GM20000 (cell line): ENCODE measurements at regions not wholly inside any gene's neighbourhood (a gene's known extent, or its start where the extent isn't known, plus 50 kb on each side); places are given as distances from the start of the nearest gene placed in this dataset.

ENCODE experiments used
- DNase-seq: peaks from one replicate; pipeline ENCODE4 v3.0.0; 2012; ENCODE audit warnings: low spot score
- CTCF ChIP-seq: IDR thresholded peaks from 2 replicates; pipeline ENCODE4 v1.5.1; 2012; ENCODE audit warnings: mild to moderate bottlenecking, control low read depth; ENCODE audit errors: extremely low read depth, missing control alignments

DNA sequence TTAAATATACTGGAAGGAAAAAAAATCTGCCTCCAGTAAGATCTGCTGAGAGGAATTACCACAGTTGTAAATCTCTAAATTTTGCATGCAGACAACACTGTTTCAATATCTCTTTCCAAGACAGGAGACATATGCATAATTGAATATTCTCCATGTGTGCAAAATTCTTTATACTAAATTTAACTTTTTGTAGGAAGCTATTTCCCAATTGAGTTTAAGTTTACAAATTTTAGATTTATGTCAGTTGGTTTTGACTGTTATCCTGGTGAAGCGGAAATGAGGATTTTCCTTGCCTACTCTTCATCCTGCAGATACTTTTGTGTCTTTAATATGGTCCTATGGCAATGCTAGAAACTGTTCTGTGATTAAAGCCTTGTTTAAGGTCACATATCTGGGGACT is 1352.9 kb downstream of the FSTL5 start:
- DNase-seq, result no peak

GRCh38 chr4:160811956-160812355 is 1351.8 kb downstream of the FSTL5 start:
- TF ChIP-seq CTCF, result no peak
- DNase-seq, result no peak

More for the DNA sequence above, 1352.9 kb downstream of the FSTL5 start:
- no peak for TF ChIP-seq CTCF

DNA sequence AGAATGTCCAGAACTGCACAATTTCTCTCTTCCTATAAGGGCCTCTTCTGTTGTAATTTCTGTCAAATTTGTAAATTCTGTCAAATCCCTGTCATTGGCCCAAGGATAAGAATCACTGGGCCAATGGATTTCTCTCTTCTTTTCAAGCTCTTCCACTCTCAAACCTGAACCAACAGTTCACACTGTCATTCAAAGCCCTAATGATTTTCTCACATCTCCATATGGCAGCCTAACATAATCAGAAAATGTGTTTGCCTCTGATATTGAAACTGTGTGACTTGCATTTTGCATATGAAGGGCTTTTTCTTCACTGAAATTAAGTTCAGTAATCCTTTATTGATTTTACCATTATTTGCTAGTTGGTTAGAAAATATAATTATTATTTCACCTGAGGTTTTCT is 1349.1 kb downstream of the FSTL5 start:
- TF ChIP-seq CTCF, result no peak
- DNase-seq, result no peak

- TF ChIP-seq CTCF, result no peak
These were observed 1345.2 kb downstream of the FSTL5 start for GRCh38 chr4:160818571-160818970.

DNA sequence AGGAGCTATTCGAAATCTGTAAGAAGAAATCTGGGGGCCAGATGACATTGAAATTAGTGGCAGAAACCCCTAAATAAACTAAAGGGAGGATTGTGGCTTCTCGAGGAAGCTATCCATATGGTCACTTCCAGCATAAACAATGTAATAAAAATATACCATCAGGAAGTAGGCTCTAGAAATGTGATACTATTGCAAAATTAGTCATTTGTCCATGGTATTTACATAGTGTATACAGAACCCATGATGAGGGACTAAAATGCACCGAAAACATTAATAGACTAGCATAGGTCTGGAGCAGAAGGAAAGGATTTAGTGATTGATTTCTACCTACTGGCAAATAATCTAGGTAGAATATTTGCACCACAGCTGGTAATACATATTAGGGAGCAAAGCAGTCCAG is 1344.0 kb downstream of the FSTL5 start:
- no peak for DNase-seq
- no peak for TF ChIP-seq CTCF

More at GRCh38 chr4:160818571-160818970, 1345.2 kb downstream of the FSTL5 start:
- DNase-seq, result no peak

DNA sequence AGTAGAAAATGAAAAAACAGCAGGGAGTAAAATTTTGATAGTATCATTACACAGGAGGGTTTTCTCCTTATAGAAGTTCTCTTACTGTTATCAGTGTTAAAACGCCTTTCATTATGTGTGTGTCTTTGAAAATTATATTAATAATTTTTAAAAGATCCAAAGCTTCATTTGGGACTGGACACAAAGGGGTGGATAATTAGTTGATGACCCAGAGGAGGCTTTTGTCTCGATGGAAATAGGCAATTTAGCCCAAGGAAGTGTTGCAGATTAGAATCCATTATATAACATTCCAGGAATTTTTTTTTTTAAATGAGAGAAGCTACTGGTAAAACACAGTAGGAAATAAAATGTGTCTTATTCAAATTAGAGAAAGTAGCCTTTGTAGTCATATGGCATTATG is 1339.3 kb downstream of the FSTL5 start:
- DNase-seq, result no peak
- TF ChIP-seq CTCF, result no peak

DNA sequence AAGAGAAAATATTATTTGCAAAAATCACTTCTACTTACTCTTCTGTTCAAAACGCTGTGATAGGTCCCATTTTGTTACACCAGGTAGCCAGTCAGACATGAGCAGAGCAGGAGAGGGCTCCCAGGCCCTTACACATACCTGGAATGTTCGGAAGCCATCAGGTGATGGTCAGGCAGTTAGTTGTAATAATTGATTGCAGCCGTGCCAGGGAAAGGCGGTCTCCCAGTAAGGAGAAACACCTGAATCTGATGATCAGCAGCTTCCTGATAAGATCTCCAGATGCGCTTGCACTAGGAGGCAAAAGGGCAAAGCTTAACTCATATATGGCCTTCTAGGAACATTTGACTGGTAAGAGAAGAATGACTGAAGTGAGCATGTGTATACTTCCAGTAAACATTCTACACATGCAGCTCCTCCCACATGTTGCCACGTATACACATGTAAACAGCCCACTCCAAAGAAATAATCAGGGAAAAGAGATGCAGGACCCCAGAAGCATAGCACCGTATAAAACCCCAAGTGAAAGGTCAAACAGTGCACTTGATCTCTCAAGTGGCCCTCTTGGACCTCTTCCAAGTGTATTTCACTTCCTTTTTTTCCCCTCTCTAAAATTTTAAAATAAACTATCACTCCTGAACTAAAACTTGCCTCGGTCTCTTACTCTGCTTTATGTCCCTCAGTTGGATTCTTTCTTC is 1338.0 kb downstream of the FSTL5 start:
- no peak for TF ChIP-seq CTCF
- no peak for DNase-seq
